ENCODE measurements at regions not wholly inside any gene's neighbourhood (a gene's known extent, or its start where the extent isn't known, plus 50 kb on each side); places are given as distances from the start of the nearest gene placed in this dataset.

DNA sequence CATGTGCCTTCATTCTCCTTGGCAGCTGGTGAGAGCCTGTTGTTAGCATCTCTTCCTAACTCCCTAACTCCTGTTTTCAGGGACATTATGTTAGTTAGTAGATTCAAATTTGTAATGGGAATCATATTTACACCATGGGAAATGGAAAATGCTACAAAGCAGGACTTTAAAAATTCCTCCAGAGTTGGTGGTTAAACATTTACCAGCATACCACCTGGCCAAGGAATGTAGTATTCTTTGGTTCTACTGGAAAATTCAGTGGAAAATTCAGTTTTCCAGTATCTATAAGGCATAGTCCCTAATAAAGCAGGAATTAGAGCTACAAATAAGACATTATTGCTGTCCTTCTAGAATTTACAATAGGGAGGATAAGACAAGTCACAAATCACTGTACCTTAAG, 291.7 kb downstream of the GPD2 start (continued):
- TF ChIP-seq NR2C1 (IDR thresholded peaks at IDR 0.05): no peak
- TF ChIP-seq, protein P1, sequence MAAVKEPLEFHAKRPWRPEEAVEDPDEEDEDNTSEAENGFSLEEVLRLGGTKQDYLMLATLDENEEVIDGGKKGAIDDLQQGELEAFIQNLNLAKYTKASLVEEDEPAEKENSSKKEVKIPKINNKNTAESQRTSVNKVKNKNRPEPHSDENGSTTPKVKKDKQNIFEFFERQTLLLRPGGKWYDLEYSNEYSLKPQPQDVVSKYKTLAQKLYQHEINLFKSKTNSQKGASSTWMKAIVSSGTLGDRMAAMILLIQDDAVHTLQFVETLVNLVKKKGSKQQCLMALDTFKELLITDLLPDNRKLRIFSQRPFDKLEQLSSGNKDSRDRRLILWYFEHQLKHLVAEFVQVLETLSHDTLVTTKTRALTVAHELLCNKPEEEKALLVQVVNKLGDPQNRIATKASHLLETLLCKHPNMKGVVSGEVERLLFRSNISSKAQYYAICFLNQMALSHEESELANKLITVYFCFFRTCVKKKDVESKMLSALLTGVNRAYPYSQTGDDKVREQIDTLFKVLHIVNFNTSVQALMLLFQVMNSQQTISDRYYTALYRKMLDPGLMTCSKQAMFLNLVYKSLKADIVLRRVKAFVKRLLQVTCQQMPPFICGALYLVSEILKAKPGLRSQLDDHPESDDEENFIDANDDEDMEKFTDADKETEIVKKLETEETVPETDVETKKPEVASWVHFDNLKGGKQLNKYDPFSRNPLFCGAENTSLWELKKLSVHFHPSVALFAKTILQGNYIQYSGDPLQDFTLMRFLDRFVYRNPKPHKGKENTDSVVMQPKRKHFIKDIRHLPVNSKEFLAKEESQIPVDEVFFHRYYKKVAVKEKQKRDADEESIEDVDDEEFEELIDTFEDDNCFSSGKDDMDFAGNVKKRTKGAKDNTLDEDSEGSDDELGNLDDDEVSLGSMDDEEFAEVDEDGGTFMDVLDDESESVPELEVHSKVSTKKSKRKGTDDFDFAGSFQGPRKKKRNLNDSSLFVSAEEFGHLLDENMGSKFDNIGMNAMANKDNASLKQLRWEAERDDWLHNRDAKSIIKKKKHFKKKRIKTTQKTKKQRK (IDR thresholded peaks at IDR 0.05; ENCODE audit: low read depth, low read length): no peak

GRCh38 chr2:156728328-156728727, 292.1 kb downstream of the GPD2 start:
- in situ Hi-C loops (cut with MboI): no loop called here
- intact Hi-C loops (cut with micrococcal nuclease; ENCODE audit: unreplicated experiment): no loop called here
- DNase-seq (ENCODE audit: low read depth, low spot score) (no peak), FAIRE-seq (no peak), ATAC-seq (no peak)
- H3K9me3 ChIP-seq (replicated peaks; ENCODE audit: control insufficient read depth, insufficient read depth, low read length): no peaks in the 10 kb centered on the region
- H3K79me2 ChIP-seq (ENCODE audit: control insufficient read depth, insufficient read depth, low read length): no peaks in the 10 kb centered on the region
- ChIA-PET POLR2A (no interaction called here), SMC1A (ENCODE audit: uncharacterized antibody, unreplicated experiment) (no interaction called here), RAD21 (ENCODE audit: unreplicated experiment) (no interaction called here), CTCF (no interaction called here)
- no peak overlapping the region for H3K4me2 ChIP-seq (ENCODE audit: control insufficient read depth, insufficient read depth)
- H4K20me1 ChIP-seq (ENCODE audit: control insufficient read depth, insufficient read depth): no peaks in the 10 kb centered on the region
- no TSS peak for BruUV-seq (replicated peaks)
- H3K27me3 ChIP-seq (replicated peaks in 1 of 2; ENCODE audit: control insufficient read depth in 2 of 2, insufficient read depth in 2 of 2, low read length in 1 of 2): no peaks in the 10 kb centered on the region; a peak in 1 of 4 replicates
- no peak overlapping the region for H3K27ac ChIP-seq (ENCODE audit: control insufficient read depth, insufficient read depth)
- no peaks in the 10 kb centered on the region for H3K4me1 ChIP-seq (ENCODE audit: control insufficient read depth, insufficient read depth, low read length)
- no peaks in the 10 kb centered on the region for H3K36me3 ChIP-seq (ENCODE audit: control insufficient read depth in 2 of 2, insufficient read depth in 2 of 2, low read length in 1 of 2)
- WGBS (ENCODE audit: insufficient coverage, insufficient replicate concordance, low lambda C conversion rate, missing lambda C conversion rate): 21% methylated on average over 2 of the region's 2 CpGs
- no peak overlapping the region for H3K4me3 ChIP-seq
- H3K9ac ChIP-seq (ENCODE audit: control insufficient read depth, insufficient read depth, low read length): no peak overlapping the region
- H2AFZ ChIP-seq (ENCODE audit: control insufficient read depth, low read depth, low read length): no peak overlapping the region
- TF ChIP-seq EGR1 (IDR thresholded peaks at IDR 0.05; ENCODE audit: borderline replicate concordance in 1 of 2, low read depth in 2 of 2, low read length in 2 of 2) (no peak), DPF2 (IDR thresholded peaks at IDR 0.05) (no peak), POLR2AphosphoS5 (IDR thresholded peaks at IDR 0.05; ENCODE audit: low read length) (no peak), ZBED1 (IDR thresholded peaks at IDR 0.05; ENCODE audit: borderline replicate concordance) (no peak)
